Tibial nerve (tissue), 4 donors: ENCODE measurements at regions not wholly inside any gene's neighbourhood (a gene's known extent, or its start where the extent isn't known, plus 50 kb on each side); places are given as distances from the start of the nearest gene placed in this dataset.

Source experiments
- CTCF ChIP-seq, 5 experiments: fragments of 200-600 bp in 3 of 5; fragments of 450-650 bp in 2 of 5; sonication (generic) in 3 of 5; IDR thresholded peaks; one replicate each; pipeline ENCODE4 v1.5.1; 2016 to 2019; ENCODE audit warnings: antibody characterized with exemption in 5 of 5, mild to moderate bottlenecking in 3 of 5, moderate library complexity in 2 of 5
- EP300 ChIP-seq, 2 donors: sonication (generic); formaldehyde crosslinking; IDR thresholded peaks; one replicate each; pipeline ENCODE4 v1.6.1; 2017; ENCODE audit warnings: antibody characterized with exemption in 2 of 2, mild to moderate bottlenecking in 1 of 2

DNA sequence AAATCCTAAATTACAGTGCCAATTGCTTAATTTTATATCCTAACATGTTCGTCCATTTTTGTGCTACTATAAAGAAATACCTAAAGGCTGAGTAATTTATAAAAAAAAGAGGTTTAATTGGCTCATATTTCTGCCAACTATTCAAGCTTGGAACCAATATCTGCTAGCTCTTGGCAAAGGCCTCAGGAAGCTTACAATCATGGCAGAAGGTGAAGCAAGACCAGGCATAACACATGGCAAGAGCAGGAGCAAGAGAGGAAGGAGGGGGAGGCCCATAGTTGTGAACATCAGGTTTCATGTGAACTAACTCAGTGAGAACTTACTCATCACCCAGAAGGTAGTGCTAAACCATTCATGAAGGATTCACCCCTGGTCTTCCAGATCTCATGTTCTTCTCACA is 494.3 kb downstream of the CCER1 start:
- TF ChIP-seq EP300 (IDR thresholded peaks at IDR 0.05) (no peak), CTCF (IDR thresholded peaks at IDR 0.05) (no peak)
